LoVo (cell line): ENCODE measurements at regions not wholly inside any gene's neighbourhood (a gene's known extent, or its start where the extent isn't known, plus 50 kb on each side); places are given as distances from the start of the nearest gene placed in this dataset.
A peak's percentile ranks its signal among the peaks of the same experiment; 100 is the strongest.

ENCODE experiments used
- DNase-seq: peaks from one replicate; pipeline ENCODE4 v3.0.0-alpha.2; 2016; ENCODE audit warnings: low spot score

DNA sequence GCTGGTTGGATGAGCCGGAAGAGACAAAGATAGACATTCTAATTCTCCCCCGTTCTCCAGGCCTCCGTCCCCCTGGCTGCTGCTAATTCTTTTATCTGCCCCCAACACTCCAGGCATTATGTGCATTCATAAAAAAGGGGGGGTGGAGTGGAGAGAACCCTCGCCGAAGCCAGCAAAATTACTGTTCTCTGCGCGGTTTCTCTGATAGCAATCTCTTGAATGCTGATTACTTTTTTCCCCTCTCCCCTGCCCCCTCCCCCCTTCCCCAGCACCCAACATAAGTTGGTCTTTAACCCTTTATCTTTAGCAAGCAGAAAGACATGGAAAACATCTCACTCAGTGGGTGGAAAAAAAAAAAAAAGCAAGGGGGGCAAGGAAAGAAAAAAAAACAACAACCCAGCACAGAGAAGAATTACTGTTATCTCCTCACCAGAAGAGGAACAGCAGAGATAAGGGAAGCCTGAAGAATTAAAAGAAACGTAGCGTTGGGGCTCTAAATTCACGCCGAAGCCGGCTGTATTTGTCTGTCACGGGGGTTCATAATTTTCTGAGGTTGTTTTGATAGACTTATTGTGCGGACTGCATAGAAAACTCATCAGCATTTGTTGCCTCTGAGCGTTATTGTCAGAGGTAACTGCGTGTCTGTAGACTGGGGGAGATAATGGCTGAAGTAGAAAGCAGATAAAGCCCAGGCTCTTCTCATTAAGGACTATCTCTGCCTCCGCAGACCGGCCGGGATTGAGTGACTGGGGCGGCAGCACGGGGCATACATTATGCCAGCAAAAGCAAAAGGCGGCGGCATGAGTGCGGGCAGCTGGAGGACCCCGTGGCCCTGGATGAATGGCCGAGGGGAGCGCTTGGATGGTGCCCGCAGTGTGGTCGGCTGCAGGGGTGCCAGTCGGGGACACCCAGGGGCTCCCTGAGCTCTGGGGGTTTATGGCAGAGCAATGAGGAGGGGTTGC, 126.9 kb downstream of the MRM1 start:
- no peak for DNase-seq

DNA sequence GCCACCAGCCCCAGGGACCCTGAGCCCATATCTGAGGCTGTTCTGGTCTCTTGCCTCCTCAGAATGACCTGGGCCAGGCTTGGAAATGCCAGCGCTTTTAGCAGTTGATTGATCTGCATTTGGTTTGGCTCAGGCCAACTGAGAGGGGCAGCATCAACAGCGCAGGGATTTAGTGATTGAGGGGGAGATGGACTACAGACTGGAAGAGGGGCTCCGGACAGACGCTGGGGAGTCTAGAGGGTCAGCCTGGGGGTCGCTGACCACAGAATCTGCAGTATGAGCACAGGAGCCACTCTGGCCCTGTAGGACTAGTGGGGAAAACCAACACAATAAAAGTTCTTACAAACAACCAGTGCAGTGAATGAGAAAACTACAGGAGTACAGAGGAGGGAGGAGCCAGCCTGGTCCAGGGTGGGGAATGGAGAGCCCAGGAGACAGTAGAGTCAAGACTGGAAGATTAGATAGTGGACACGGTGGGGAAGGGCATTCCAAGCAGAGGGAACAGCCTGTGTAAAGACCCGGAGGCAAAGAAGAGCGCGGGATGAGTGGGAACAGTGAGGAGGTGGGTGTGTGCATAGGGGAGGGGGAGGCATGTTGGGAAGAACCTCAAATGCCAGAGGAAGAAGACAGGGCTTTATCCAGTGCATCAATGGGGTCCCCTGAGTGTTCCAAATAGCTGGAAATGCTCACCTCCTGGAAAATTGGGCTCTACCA, 128.9 kb downstream of the MRM1 start:
- DNase-seq: no peak

DNA sequence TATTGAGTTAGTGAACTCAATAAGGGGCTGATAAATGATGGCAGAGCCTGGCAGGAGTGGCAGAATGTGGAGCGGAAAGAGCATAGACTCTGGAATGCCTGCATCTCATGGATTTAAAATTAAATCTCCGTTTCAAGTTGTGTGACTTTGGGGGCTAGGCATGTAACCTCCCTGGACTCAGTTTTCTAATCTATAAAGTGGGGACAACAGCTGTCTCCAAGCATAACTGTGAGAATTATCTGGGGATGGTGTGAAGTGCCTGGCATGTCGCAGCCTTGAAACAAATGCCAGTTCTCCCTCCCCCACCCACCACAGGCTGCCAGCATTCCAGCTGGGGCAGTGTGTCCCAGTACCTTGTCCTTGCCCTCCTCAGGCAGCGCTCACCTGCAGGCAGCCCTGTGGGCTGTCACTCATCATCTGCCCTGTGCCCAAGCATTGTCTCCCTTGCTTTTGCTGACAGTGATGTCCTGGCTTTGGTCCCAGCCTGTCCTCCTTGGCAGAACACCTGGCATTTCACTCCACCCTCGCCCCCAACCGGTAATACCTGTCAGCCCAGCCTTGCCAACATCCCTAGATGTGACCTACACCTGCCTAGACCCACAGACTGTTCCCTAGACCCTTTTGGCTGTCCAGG, 129.6 kb downstream of the MRM1 start:
- DNase-seq: no peak

DNA sequence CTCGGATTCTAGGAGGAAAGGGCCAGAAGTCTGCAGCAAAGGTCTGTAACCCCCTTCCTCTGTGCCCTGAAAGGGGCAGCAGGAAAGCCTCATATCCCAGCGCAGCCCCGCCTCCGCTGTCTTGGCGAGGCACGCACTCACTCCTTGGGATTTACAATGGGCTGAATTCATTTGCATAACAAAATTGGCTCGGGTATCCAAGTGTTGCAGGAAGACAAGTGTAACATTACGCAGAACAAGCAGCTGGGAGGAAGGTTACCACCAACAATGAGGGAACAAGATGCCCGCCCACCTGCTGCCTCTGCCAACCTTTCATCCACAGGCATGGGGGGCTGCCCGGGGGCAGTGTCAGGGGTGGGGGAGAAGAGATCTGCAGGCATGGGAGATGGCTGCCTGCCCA, 130.4 kb downstream of the MRM1 start:
- no peak for DNase-seq

DNA sequence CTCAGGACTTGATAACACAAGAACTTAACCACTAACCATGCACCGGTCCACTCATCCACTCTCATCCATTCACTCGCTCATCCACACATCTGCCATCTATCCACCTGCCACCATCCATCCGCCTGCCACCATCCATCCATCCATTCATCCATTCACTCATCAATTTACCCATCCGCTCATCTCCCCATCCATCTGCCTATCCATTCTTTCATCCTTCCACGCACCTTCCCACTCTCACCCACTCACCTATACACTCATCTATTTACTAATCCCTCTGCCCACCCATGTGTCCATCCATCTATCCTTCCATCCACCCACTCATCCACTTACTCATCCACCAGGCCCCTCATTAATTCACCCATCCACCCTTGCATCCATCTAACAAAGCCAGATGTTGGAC, 131.0 kb downstream of the MRM1 start:
- no peak for DNase-seq

DNA sequence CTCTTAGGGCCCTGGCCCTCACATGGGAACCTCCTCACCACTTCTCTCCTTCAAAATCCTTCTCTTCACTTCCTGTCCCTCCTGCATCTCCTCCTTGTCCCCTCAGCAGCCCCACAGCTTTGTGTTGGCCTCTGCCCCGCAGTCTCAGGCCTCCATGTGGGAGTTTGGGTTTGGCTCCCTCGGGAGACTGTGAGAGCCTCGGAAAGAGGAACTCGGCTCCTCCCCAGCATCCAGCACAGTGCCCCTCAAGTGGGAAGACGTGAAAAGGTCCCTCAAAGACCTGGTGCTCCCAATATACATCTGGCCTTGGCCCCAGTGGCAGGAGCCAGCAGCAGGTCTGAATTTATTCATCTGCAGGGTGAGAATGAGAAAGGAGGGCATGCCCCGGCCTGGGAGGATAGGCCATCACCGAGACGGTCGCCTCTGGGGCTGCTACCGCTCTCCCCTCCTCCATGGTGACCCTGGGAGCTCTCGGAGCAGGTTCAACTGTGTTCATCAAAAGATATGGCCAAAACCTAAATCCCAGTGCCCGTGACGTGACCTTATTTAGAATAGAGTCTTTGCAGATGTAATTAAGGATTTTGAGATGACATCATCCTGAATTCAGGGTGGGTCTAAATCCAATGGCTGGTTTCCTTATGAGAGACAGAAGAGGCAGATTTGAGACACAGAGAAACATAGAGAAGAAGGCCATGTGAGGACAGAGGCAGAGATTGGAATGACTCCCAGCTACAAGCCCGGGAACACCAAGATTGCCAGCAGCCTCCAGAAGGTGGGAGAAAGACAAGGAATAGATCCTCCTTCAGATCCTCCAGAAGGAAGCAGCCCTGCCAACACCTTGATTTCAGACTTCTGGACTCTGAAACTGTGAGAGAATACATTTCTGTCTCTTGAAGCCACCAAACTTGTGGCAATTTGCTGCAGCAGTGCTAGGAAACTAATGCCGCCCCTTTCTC, 135.1 kb downstream of the MRM1 start:
- DNase-seq: no peak

DNA sequence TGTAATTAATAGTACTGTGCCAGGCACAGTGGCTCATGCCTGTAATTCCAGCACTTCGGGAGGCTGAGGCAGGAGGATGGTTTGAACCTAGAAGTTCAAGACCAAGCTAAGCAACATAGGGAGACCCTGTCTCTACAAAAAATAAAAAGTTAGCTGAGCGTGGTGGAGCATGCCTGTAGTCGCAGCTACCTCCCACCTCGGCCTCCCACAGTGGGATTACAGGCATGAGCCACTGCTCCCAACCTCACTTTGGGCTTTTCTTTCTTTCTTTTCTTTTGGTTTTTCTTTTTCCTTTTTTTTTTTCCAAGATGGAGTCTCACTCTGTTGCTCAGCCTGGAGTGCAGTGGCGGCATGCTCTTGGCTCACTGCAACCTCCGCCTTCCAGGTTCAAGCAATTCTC, 137.8 kb downstream of the MRM1 start:
- DNase-seq: no peak

DNA sequence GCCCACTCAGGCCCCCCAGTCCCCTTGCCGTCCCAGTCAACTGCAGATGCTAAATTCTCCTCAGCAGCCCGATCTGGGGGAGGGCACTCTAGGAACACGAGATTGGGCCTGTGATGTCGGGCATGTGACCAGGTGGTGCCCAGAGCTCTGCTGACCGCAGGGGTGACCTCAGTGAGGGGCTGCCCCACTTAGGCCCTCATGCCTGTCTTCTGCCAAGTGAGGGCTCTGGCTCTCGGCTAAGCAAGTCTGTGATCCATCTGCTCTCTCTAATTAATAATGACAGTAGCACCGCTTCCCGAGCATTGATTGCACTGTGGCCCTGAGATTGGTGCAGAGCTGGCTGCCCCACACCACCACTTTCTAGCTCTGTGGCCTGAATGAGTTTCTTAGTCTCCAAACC, 138.8 kb downstream of the MRM1 start:
- no peak for DNase-seq

DNA sequence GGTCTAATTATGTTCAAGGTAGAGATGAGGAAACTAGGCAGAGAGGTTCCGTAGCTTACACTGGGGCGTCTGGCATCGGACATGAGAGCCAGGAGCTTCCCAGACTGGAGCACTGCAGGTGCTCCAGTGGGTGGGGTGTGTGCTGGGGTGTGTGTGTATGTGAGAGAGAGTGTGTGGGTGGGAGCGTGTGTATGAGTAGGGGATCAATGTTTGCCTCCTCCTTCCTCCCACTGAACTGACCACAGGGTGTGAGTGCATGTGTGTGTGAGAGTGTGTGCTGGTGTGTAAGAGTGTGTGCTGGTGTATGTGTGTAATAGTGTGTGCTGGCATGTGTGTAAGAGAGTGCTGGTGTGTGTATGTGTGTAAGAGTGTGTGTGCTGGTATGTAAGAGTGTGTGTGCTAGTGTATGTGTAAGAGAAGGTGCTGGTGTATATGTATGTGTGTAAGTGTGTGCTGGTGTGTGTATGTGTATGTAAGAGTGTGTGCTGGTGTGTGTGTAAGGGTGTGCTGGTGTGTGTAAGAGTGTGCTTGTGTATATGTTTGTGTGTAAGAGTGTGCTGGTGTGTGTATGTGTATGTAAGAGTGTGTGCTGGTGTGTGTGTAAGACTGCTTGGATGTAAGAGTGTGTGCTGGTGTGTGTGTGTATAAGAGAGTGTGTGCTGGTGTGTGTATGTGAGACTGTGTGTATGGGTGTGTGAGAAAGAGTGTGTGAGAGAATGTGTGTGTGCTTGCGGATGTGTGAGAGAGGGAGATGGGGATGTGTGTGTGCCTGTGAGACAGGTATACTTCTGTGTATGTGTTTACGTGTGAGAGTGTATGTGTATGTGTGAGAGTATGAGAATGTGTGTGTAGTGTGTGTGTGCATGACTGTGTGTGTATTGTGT, 139.9 kb downstream of the MRM1 start:
- no peak for DNase-seq

DNA sequence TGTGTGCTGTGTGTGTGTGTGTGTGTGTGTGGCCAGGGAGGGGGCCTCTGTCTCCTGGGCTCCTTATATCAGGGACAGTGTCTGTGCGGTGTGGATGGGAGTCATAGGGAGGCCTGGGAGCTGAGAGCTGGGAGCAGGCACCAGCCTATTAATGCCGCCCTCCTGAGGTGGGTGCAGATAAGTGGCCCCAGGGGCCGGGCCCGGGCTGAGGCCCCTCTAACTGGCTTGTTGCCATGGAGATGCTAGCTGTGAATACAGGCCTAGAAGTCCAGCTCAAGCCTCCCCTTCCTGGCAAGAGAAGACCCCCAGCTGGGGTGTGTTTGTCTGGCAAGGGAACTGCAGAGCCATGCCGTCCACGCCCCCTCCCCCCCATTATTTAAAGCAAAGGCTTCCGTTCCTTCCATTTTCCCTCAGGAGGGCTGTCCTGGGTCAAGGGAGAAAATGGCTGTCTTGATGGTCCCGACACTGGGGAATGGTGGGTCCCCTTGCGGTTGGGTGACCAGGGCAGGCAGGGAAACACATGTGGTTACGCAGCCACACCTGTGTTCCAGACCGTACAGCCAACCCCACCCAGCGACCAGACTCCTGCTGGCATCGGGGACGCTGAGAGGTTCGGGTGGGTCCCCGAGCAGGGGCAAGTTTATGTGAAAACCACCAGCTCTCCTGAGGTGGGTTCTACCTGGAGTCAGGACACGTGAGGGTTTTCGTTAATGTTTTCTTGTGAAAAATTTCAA, 141.1 kb downstream of the MRM1 start:
- no peak for DNase-seq

DNA sequence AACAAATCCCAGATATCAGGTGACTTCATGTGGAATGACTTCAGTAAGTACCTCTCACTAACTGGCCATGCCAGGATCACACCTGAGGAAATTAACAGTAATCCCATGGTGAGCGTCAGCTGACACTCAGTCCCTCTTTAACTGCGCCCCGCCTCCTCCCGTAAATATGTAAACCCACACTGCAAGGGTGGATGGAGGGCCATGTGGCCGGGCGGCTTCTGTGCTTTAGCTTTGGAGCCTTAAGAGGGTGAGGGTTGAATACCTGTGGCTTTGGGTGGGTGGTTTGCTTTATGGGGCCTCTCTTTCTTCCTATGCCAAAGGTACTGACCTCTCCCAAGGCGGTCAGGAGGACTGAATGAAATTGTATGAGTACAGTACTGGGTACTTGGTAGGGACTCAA, 141.7 kb downstream of the MRM1 start:
- peak; percentile 51 for DNase-seq

DNA sequence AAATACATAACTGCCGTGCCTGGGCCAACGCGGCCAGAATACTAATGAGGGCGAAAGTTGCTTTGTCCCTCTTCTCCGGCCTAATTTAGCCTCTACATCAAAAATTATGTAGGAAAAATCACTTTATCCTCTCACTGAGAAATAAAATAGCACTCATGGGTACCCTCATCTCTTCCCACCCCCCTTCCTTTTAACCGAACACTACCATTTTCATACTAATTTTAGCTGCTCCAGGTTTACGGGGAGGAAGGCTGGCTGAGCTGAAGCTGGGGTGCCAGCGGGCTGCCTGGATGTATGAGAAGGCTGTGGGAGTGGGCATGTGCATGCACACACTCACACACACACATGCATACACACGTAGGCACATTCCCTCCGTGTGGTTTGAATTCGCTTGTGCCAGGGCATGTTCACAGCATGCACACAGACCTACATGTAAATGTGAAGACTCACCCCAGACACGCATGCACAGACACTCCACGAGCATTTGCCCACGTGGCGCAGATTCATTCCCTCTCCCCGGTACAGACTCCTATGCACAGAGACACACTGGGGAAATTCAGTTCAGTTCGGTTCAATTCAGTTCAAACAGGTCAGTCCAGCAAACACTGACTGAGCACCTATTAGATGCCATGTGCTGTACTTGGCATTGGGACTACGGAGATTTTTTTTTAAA, 145.1 kb downstream of the MRM1 start:
- no peak for DNase-seq

DNA sequence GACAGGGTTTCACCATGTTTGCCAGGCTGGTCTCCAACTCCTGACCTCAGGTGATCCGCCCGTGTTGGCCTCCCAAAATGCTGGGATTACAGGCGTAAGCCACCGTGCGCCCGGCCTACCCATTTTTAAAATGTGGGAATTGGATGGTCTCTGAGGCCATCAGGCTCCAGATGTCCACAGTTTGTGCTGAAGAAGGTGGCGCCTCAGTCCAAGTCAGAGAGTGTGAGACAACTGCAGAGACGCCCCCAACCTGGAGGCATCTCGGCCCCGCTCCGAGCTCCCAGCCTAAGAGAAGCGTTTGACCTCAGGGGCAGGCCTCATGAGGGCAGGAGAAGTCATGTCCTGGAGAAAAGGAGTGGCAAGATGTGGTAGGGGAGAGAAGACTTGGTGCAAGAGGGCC, 146.5 kb downstream of the MRM1 start:
- DNase-seq: no peak

DNA sequence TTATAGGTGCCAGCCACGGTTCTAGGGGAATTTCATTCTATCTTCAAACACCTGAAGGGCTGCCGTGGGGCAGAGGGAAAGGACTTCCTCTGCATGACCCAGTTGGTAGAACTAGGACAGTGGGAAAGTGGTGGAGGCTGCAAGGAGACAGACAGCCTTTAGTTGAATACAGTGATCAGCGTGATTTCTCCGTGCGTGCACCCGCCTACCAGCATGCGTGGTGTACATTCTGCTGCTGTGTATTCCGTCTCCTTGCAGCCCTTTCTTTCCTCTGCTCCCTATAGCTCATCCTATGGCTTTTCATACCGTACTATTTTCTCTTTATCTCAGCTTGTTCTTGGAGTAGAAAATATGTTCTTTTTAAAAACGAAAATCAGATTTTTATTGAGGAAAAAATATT, 146.9 kb downstream of the MRM1 start:
- DNase-seq: no peak

DNA sequence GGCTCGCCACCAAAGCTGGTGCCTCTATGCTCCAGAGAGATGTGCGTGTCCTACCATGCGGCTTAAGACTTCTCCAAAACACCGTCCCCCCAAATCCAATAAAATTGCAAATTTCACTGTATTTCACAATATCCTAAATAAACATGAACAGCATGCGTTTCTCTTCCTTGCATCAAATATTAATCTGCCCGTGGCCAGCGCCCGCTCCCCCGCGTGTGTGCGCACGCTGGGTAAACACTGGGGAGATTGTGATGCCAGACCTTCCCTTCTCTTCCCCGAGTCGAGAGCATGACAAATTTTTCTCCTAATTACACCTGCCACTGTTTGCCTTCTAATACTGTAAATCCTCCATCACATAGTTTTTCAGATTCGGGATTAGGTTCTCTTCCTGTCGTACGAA, 148.1 kb downstream of the MRM1 start:
- DNase-seq: no peak

DNA sequence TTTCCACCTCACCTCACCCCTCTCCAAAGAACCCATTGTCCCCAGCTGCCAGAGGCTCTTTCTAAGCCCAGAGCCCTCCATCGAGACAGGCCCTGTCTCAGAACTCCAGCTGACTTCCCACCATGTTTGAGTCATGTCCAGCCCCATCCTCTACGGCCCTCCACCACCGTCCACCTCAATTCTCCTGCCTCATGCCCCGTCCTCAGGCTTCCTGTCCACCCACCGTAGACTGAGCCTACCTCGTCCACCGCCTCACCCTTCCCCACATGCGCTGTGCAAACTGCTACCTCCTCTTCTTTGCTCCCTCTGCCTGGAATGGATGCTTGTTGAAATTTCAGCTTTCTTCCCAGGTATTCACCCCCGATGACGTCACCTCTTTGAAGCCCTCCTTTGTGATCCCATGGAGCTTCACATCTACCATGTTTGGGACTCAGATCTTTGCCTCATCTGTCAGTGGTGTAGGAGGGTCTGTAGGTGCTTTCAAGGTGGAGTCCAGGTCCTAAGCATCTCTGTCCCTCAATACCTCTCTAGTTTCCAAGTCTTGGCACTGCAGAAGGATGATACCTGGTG, 149.0 kb downstream of the MRM1 start:
- DNase-seq: no peak

DNA sequence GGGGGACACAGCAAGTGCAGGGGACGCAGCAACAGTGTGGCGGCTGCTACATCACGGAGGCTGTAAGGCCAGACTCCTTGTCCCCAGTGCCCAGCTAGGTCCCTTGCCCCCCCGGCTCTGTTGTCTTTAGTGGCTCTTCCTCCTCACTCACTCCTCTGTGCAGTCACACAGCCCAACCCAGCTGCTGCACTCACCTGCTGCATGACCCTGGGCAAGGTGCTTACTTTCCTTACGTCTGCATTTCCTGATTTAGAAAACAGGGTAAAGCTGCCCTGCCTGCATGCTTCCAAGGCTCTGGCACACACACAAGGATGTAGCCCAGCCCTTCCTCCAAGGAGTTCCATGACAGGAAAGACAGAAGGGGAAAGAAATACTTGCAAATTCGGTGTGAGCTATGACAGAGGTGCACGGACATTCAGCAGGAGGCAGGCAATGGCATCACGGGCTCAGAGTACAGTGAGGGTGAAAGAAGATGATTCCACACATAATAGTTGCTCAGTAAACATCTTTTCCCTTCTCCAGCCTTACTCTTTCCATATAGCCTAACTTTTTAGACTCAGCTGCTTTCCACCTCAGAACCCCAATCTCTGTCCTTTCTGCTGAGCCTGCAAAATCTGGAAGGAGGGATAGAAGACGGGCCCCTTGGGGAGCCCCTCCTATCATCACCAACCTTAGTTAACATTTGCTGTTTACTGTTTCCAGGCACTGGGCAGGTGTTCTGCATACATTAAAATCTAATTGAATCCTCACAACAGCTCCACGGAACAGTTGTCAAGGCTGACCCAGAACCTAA, 150.9 kb downstream of the MRM1 start:
- no peak for DNase-seq

DNA sequence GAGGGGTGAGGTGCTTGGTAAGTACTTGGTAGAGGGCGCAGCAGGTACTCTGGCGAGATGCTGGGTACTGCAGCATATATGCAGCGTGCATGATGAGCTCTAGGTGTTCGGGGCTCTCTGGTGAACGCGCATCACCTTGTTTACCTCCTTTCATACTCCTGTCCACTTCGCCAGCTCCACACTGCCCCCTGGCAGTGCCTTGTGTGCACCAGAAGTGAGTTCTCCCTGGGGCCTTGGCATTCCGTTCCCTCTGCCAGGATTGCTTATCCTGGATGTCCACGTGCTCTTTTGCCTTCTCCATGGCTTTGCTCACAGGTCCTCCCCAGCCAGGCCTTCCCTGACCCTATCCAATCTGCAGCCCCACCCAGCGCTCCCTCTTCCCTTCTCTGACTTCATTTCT, 154.2 kb downstream of the MRM1 start:
- DNase-seq: peak; percentile 6
